ENCODE measurements at regions not wholly inside any gene's neighbourhood (a gene's known extent, or its start where the extent isn't known, plus 50 kb on each side); places are given as distances from the start of the nearest gene placed in this dataset.
A peak's percentile ranks its signal among the peaks of the same experiment; 100 is the strongest.
"Not testable (repeated sequence)": the region's sequence is repeated elsewhere in the genome, so short reads cannot be mapped to it uniquely, and the experiment has no call there.

DNA sequence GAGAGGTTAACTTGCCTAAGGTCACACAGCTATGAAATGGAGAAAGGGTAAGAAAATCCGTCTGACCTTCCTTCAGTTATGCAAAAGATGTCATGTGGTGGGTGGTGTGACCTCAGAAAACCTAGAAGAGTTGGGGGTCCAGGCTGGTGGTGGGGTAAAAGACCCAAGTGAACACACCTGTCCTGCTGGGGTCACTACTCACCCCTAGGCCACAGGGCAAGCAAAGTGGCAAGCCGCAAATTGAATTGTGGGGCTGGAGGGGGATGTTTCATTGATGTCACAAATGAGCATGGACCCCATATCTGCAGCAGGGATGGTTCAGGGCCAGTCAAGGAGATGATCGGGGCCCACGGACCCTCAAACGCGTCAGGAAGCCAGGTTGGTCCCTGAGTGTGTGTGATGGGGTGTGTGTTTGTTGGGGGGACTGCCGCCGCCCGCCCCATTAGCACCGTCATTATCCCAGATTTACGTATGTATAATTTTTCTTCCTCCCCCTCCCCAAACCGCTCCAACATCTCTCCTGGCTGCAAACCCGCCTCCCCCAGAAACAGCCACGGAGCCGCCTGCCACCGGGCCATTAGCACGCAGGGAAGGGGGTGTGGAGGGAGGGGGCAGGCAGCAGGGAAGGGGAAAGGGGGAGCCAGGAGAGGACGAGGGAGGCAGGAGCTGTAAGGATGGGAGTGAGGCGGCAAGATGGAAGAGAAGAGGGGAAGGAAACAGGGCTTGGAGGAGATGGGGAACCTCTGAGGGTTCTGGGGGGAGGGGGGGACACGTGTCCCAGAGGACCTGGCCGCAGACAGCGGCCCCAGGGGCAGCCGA lies 157.4 kb downstream of the CRLF3 start:
- DNase-seq (ENCODE audit: extremely low read depth in 1 of 4, low spot score in 3 of 4); in situ Hi-C loops (cut with MboI); H3K27ac ChIP-seq (ENCODE audit: extremely low read depth, low read depth, low read length); CTCF ChIA-PET (ENCODE audit: low intra/inter-chr PET ratio); H3K36me3 ChIP-seq (ENCODE audit: control insufficient read depth, insufficient read depth, low read length); H3K4me2 ChIP-seq (ENCODE audit: insufficient read depth, low read length); FAIRE-seq; H3K4me3 ChIP-seq; H3K9ac ChIP-seq (ENCODE audit: insufficient read depth in 1 of 2, low read depth in 2 of 2, low read length in 2 of 2); BruUV-seq (replicated peaks); H3K9me3 ChIP-seq (replicated peaks; ENCODE audit: control insufficient read depth, insufficient read depth, low read depth, low read length); H3K27me3 ChIP-seq (ENCODE audit: control insufficient read depth in 2 of 2, insufficient read depth in 2 of 2, low read length in 2 of 2); H4K20me1 ChIP-seq (replicated peaks; ENCODE audit: control insufficient read depth, insufficient read depth, low read length); H3K9me1 ChIP-seq (ENCODE audit: control insufficient read depth, insufficient read depth, low read length); H3K79me2 ChIP-seq (ENCODE audit: control insufficient read depth, insufficient read depth, low read length); H3K4me1 ChIP-seq (replicated peaks in 1 of 2; ENCODE audit: control insufficient read depth in 2 of 2, insufficient read depth in 2 of 2, low read length in 2 of 2); intact Hi-C loops (cut with micrococcal nuclease); POLR2A ChIA-PET: not testable (repeated sequence)
- ATAC-seq: peak; percentile 17; the same call in 2 of the 3 replicates
- H2AFZ ChIP-seq (ENCODE audit: low read depth, low read length): 0 out of 2 replicates have a peak overlapping the region, but pooled peaks have one; percentile 31
- WGBS (ENCODE audit: insufficient coverage, low coverage, missing lambda C conversion rate): 46% methylated on average over 8 of the region's 23 CpGs

DNA sequence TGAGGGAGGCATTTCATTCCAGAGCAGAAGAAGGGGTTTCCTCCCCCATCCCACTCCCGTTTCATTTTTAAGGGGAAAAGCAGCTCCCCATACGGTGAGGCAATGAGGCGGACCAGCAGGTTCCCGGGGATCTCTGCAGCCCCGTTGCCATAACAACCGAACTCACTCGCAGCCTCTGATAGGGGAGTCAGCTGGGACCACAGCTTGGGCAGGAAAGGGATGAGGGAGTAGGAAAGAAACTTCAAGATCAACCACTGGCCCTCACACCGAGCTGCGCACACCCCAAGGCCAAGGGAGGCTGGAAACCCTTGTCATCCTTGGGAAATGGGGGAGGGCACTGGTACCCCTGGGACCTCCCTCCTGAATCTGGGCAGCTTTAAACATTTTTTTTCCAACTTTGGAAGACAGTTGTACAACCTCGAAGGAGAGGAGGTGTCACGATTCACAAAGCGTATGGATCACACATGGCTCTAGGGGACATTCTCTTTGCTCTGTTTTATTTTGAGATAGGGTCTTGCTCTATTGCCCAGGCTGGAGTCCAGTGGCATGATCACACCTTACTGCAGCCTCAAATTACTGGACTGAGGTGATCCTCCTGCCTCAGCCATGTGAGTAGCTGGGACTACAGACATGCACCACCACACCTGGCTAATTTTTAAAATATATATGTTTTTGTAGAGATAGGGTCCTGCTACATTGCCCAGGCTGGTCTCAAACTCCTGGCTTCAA lies 160.6 kb downstream of the CRLF3 start:
- H3K4me2 ChIP-seq (ENCODE audit: insufficient read depth, low read length); H3K4me3 ChIP-seq; DNase-seq (ENCODE audit: extremely low read depth in 1 of 4, low spot score in 3 of 4); BruUV-seq (replicated peaks); H3K27ac ChIP-seq (ENCODE audit: extremely low read depth, low read depth, low read length); ATAC-seq; H3K9me3 ChIP-seq (replicated peaks; ENCODE audit: control insufficient read depth, insufficient read depth, low read depth, low read length); H2AFZ ChIP-seq (ENCODE audit: low read depth, low read length); H3K9ac ChIP-seq (ENCODE audit: insufficient read depth in 1 of 2, low read depth in 2 of 2, low read length in 2 of 2); H3K9me1 ChIP-seq (ENCODE audit: control insufficient read depth, insufficient read depth, low read length); H3K36me3 ChIP-seq (ENCODE audit: control insufficient read depth, insufficient read depth, low read length); H3K79me2 ChIP-seq (ENCODE audit: control insufficient read depth, insufficient read depth, low read length); intact Hi-C loops (cut with micrococcal nuclease); CTCF ChIA-PET (ENCODE audit: low intra/inter-chr PET ratio); H3K4me1 ChIP-seq (replicated peaks in 1 of 2; ENCODE audit: control insufficient read depth in 2 of 2, insufficient read depth in 2 of 2, low read length in 2 of 2); POLR2A ChIA-PET; H4K20me1 ChIP-seq (replicated peaks; ENCODE audit: control insufficient read depth, insufficient read depth, low read length); H3K27me3 ChIP-seq (ENCODE audit: control insufficient read depth in 2 of 2, insufficient read depth in 2 of 2, low read length in 2 of 2); FAIRE-seq: not testable (repeated sequence)
- in situ Hi-C loops (cut with MboI): loop anchor here (5.0 kb wide), 1 partner anchor 1413 kb away; no protein-coding TSS in a partner anchor
- peak; percentile 89 for TF ChIP-seq RFX1 (IDR thresholded peaks at IDR 0.05)
- WGBS (ENCODE audit: insufficient coverage, low coverage, missing lambda C conversion rate): 0% methylated on average over 12 of the region's 12 CpGs

GRCh38 chr17:30657148-30657547 lies 167.3 kb downstream of the CRLF3 start:
- H3K36me3 ChIP-seq (ENCODE audit: control insufficient read depth, insufficient read depth, low read length); ATAC-seq; H4K20me1 ChIP-seq (replicated peaks; ENCODE audit: control insufficient read depth, insufficient read depth, low read length); H2AFZ ChIP-seq (ENCODE audit: low read depth, low read length); H3K79me2 ChIP-seq (ENCODE audit: control insufficient read depth, insufficient read depth, low read length); BruUV-seq (replicated peaks); H3K9me1 ChIP-seq (ENCODE audit: control insufficient read depth, insufficient read depth, low read length); FAIRE-seq; H3K9me3 ChIP-seq (replicated peaks; ENCODE audit: control insufficient read depth, insufficient read depth, low read depth, low read length); intact Hi-C loops (cut with micrococcal nuclease); H3K4me2 ChIP-seq (ENCODE audit: insufficient read depth, low read length); H3K27me3 ChIP-seq (ENCODE audit: control insufficient read depth in 2 of 2, insufficient read depth in 2 of 2, low read length in 2 of 2); CTCF ChIA-PET (ENCODE audit: low intra/inter-chr PET ratio); DNase-seq (ENCODE audit: extremely low read depth in 1 of 4, low spot score in 3 of 4); in situ Hi-C loops (cut with MboI); H3K9ac ChIP-seq (ENCODE audit: insufficient read depth in 1 of 2, low read depth in 2 of 2, low read length in 2 of 2); H3K27ac ChIP-seq (ENCODE audit: extremely low read depth, low read depth, low read length); POLR2A ChIA-PET; H3K4me1 ChIP-seq (replicated peaks in 1 of 2; ENCODE audit: control insufficient read depth in 2 of 2, insufficient read depth in 2 of 2, low read length in 2 of 2); H3K4me3 ChIP-seq: not testable (repeated sequence)
- 0% methylated on average over 1 of the region's 4 CpGs for WGBS (ENCODE audit: insufficient coverage, low coverage, missing lambda C conversion rate)
